HEK293T (cell line): ENCODE measurements at regions not wholly inside any gene's neighbourhood (a gene's known extent, or its start where the extent isn't known, plus 50 kb on each side); places are given as distances from the start of the nearest gene placed in this dataset.

Source experiments
- CTCF ChIA-PET: fragments of 350-600 bp; formaldehyde crosslinking; extraction: SDS; loops from one replicate; lab custom pipeline; 2021; ENCODE audit warnings: antibody characterized with exemption, inconsistent platforms; lab: Yijun Ruan, JAX
- POLR2A ChIA-PET: fragments of 350-600 bp; formaldehyde crosslinking; extraction: SDS; loops from one replicate; lab custom pipeline; 2020; ENCODE audit warnings: antibody characterized with exemption, inconsistent platforms; lab: Yijun Ruan, JAX
- DNase-seq: peaks from one replicate; pipeline ENCODE4 v3.0.0; 2012; ENCODE audit warnings: mixed read lengths; ENCODE audit errors: extremely low spot score
- ARNT ChIP-seq: fragments of 450-650 bp; IDR thresholded peaks from 2 replicates; pipeline ENCODE4 v1.6.1; 2017; ENCODE audit warnings: mild to moderate bottlenecking
- BHLHE40 ChIP-seq: fragments of 450-650 bp; IDR thresholded peaks from 2 replicates; pipeline ENCODE4 v1.6.1; 2016; ENCODE audit warnings: mild to moderate bottlenecking, moderate library complexity, borderline replicate concordance
- CTBP1 ChIP-seq: fragments of 450-650 bp; IDR thresholded peaks from 2 replicates; pipeline ENCODE4 v1.6.1; 2016; ENCODE audit warnings: borderline replicate concordance
- ELF4 ChIP-seq: fragments of 450-650 bp; IDR thresholded peaks from 2 replicates; pipeline ENCODE4 v1.6.1; 2017; ENCODE audit warnings: antibody characterized with exemption
- FOXA1 ChIP-seq: fragments of 450-650 bp; IDR thresholded peaks from 2 replicates; pipeline ENCODE4 v1.6.1; 2016; ENCODE audit warnings: mild to moderate bottlenecking
- FOXK2 ChIP-seq: fragments of 450-650 bp; IDR thresholded peaks from 2 replicates; pipeline ENCODE4 v1.6.1; 2016; ENCODE audit warnings: mild to moderate bottlenecking
- FOXM1 ChIP-seq: fragments of 450-650 bp; IDR thresholded peaks from 2 replicates; pipeline ENCODE4 v1.6.1; 2017; ENCODE audit warnings: mild to moderate bottlenecking, borderline replicate concordance
- HDGF ChIP-seq: fragments of 450-650 bp; IDR thresholded peaks from 2 replicates; pipeline ENCODE4 v1.6.1; 2017; ENCODE audit warnings: antibody characterized with exemption, borderline replicate concordance
- L3MBTL2 ChIP-seq: fragments of 450-650 bp; conservative IDR thresholded peaks from 2 replicates; pipeline ENCODE4 v1.6.1; 2016; ENCODE audit warnings: mild to moderate bottlenecking
- LEF1 ChIP-seq: fragments of 450-650 bp; IDR thresholded peaks from 2 replicates; pipeline ENCODE4 v1.6.1; 2017; ENCODE audit warnings: mild to moderate bottlenecking, borderline replicate concordance
- NFRKB ChIP-seq: fragments of 450-650 bp; IDR thresholded peaks from 2 replicates; pipeline ENCODE4 v1.6.1; 2016; ENCODE audit warnings: mild to moderate bottlenecking, moderate library complexity
- SP1 ChIP-seq: fragments of 450-650 bp; IDR thresholded peaks from 2 replicates; pipeline ENCODE4 v1.6.1; 2017
- SUZ12 ChIP-seq: fragments of 450-650 bp; IDR thresholded peaks from 2 replicates; pipeline ENCODE4 v1.6.1; 2016; ENCODE audit warnings: mild to moderate bottlenecking
- TARDBP ChIP-seq: fragments of 450-650 bp; IDR thresholded peaks from 2 replicates; pipeline ENCODE4 v1.6.1; 2016
- ZNF384 ChIP-seq: fragments of 450-650 bp; IDR thresholded peaks from 2 replicates; pipeline ENCODE4 v1.6.1; 2016
- TF ChIP-seq, protein P1 (sequence below): fragments of 450-650 bp; IDR thresholded peaks from 2 replicates; pipeline ENCODE4 v1.6.1; 2016

DNA sequence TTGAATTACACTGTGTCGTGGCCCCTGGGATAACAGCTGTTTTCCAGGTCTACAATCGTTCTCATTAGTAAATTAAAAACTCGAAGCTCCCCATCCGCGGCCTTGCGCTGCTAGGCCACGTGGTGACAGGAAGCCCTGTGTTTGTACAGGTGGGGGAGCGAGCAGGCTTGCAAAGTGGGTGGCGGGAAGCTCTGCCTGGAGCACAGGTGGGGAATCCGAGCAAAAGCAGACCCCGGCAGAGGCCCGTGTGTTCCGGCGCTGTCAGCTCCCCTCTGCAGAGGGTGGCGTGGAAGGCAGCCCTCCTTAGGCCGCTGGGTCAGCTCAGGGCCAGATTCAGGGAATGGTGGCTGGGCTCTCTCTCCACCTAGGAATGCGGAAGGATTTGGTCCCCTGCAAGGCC lies 59.5 kb upstream of the ERCC6L2 start:
- DNase-seq, result no peak
- ChIA-PET POLR2A (no interaction called here), CTCF (no interaction called here)
- TF ChIP-seq HDGF (no peak), ARNT (no peak), FOXA1 (no peak), ELF4 (no peak), ZNF384 (no peak), L3MBTL2 (no peak), FOXM1 (no peak), NFRKB (no peak), CTBP1 (no peak), SP1 (no peak)
- TF ChIP-seq, protein P1, sequence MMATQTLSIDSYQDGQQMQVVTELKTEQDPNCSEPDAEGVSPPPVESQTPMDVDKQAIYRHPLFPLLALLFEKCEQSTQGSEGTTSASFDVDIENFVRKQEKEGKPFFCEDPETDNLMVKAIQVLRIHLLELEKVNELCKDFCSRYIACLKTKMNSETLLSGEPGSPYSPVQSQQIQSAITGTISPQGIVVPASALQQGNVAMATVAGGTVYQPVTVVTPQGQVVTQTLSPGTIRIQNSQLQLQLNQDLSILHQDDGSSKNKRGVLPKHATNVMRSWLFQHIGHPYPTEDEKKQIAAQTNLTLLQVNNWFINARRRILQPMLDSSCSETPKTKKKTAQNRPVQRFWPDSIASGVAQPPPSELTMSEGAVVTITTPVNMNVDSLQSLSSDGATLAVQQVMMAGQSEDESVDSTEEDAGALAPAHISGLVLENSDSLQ, result no peak

DNA sequence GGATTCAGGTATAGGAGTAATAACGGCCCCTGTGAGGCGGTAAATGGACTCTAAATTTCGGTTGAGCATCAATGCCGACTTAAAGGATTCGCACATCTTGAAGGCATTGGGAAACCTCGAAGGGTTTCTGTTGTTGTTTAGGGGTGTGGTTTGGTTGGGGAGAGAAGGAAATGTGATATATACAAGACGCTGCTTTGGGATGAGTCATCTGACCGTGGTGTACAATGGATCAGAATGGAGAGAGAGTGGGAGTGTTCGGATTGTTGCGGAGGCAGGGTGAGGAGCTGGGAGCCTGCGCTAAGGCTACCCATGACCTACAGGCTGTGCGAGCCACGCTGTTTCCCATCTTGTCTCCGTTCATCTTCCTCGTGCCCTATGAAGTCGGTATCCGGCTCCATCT lies 60.4 kb upstream of the ERCC6L2 start:
- ChIA-PET POLR2A (interaction anchor here (1.3 kb wide), 1 partner anchor 60 kb away, joined by 7 read pairs; the partner anchor contains the start of gene ERCC6L2), CTCF (no interaction called here)
- TF ChIP-seq ARNT, result no peak
- no peak for TF ChIP-seq FOXK2
- TF ChIP-seq TARDBP, result no peak
- TF ChIP-seq ELF4, result no peak
- TF ChIP-seq ZNF384, result no peak
- no peak for TF ChIP-seq FOXA1
- no peak for TF ChIP-seq SUZ12
- TF ChIP-seq SP1, result no peak
- TF ChIP-seq, protein P1, result no peak
- no peak for TF ChIP-seq LEF1
- TF ChIP-seq BHLHE40, result no peak
- TF ChIP-seq HDGF, result no peak
- DNase-seq, result no peak

DNA sequence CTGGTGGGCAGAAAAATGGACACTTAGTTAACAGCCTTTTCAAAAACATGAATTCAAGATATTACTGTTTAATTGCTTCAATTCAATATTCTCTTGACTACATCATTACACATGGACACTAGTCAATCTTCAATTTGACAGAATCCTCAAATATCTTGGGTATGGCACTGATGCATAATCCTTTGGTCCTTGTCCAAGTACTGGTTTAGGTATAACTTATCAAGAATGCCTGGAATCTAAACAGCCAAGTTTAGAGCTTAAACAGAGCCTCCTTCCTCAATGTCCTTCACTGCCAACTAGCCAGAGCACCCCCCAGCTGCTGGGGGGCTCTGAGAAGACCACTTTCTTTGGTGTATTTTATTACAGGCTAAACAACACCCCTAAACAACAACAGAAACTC lies 61.6 kb upstream of the ERCC6L2 start:
- ChIA-PET POLR2A (interaction anchor here (1.2 to 1.3 kb wide), 2 partner anchors 10 to 62 kb away, joined by 3 to 7 read pairs; partner anchors contain the start of gene ERCC6L2), CTCF (no interaction called here)
- no peak for DNase-seq
- TF ChIP-seq CTBP1, result no peak
- TF ChIP-seq, protein P1, result no peak
- no peak for TF ChIP-seq ZNF384
- TF ChIP-seq SUZ12, result no peak
- TF ChIP-seq NFRKB, result no peak
- no peak for TF ChIP-seq FOXA1
- no peak for TF ChIP-seq HDGF

DNA sequence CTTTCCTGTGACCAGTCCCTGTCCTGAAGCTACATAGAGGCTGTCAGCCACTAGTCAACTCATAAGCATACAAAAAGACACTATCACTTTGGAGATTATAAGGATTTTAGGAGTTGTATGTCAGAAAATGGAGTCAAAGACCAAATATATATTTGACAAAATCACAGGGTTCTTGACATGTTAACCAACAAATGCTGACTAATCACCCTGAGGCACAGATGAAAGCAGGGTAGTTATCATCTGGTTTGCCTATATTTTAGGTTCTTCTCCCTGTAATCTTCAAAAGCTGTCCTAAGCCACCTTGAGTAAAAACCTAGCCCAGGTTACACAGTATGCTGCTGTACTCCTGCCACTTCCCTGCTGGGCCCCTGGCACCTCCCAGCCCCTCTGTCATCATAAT lies 64.7 kb upstream of the ERCC6L2 start:
- DNase-seq, result no peak
- ChIA-PET CTCF (no interaction called here), POLR2A (no interaction called here)
- no peak for TF ChIP-seq FOXM1
- TF ChIP-seq CTBP1, result no peak
- TF ChIP-seq LEF1, result no peak
- no peak for TF ChIP-seq NFRKB
- TF ChIP-seq TARDBP, result no peak
- no peak for TF ChIP-seq SP1
- TF ChIP-seq FOXA1, result no peak
- TF ChIP-seq ARNT, result no peak
- TF ChIP-seq BHLHE40, result no peak
- TF ChIP-seq, protein P1, result no peak
- no peak for TF ChIP-seq HDGF
- TF ChIP-seq ZNF384, result no peak
- TF ChIP-seq FOXK2, result no peak
- no peak for TF ChIP-seq SUZ12
- no peak for TF ChIP-seq ELF4
- TF ChIP-seq L3MBTL2, result no peak

DNA sequence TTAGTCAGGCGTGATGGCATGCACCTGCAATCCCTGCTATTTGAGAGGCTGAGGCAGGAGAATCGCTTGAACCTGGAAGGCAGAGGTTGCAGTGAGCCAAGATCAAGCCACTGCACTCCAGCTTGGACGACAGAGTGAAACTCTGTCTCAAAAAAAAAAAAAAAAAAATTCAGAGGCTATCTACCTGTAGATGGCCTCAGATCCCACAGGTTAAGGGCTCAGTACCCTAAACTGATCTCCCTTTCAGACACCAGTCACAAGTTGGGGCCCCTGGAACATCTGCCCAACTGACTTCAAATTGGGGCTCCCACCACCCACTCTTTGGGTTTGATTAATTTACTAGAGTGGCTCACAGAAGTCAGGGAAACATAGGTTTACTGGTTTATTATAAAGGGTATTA lies 65.4 kb upstream of the ERCC6L2 start:
- TF ChIP-seq HDGF (no peak), ELF4 (no peak), SP1 (no peak), NFRKB (no peak), BHLHE40 (no peak), LEF1 (no peak), SUZ12 (no peak), TARDBP (no peak), ZNF384 (no peak), ARNT (no peak), L3MBTL2 (no peak), FOXA1 (no peak), FOXK2 (no peak), CTBP1 (no peak), FOXM1 (no peak)
- TF ChIP-seq, protein P1, result no peak
- DNase-seq, result no peak
- POLR2A ChIA-PET, result no interaction called here
- CTCF ChIA-PET, result no interaction called here

DNA sequence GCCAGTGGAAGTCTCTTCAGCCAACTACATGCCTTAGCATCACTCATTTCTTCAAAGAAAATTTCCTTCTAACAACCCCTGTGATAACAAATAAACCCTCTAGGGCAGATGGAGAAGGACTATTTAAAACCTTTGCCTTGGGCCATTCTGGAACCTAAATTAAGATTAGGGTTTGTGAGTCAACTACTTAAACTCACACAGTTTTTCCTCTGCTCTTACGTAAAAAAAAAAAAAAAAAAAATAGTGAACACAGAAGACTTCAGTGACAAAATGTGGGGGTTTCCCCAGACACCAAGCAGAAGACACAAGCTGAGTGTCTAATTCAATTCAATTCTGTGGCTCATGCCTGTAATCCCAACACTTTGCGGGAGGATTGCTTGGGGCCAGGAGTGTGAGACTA lies 65.8 kb upstream of the ERCC6L2 start:
- DNase-seq, result no peak
- POLR2A ChIA-PET, result no interaction called here
- TF ChIP-seq NFRKB (no peak), FOXK2 (no peak), SUZ12 (no peak), CTBP1 (no peak), ZNF384 (no peak), L3MBTL2 (no peak), BHLHE40 (no peak), TARDBP (no peak), FOXA1 (no peak), ARNT (no peak), LEF1 (no peak), ELF4 (no peak), SP1 (no peak), FOXM1 (no peak), HDGF (no peak)
- TF ChIP-seq, protein P1, result no peak
- CTCF ChIA-PET, result no interaction called here
